ENCODE measurements at regions not wholly inside any gene's neighbourhood (a gene's known extent, or its start where the extent isn't known, plus 50 kb on each side); places are given as distances from the start of the nearest gene placed in this dataset.
"Not testable (repeated sequence)": the region's sequence is repeated elsewhere in the genome, so short reads cannot be mapped to it uniquely, and the experiment has no call there.

DNA sequence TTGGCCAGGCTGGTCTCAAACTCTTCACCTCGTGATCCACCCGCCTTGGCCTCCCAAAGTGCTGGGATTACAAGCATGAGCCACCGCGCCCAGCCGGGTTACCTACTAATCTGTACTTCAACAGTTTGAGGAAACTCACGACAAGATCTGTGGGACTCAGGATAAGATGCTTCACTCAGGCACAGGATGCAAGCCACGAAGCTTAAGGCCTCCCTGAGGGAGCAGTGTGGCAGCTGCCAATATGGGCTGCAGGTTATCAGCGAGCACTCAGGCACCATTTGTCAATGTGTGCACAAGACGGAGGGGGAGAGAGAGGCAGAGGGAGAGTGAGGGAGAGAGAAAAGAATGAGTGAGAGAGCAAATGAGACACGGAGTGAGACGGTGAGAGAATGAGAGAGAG lies 173.6 kb upstream of the RAB6C start:
- H3K27ac Mint-ChIP-seq (ENCODE audit: unreplicated experiment), result no peak overlapping the region
- CTCF ChIA-PET, result no interaction called here

DNA sequence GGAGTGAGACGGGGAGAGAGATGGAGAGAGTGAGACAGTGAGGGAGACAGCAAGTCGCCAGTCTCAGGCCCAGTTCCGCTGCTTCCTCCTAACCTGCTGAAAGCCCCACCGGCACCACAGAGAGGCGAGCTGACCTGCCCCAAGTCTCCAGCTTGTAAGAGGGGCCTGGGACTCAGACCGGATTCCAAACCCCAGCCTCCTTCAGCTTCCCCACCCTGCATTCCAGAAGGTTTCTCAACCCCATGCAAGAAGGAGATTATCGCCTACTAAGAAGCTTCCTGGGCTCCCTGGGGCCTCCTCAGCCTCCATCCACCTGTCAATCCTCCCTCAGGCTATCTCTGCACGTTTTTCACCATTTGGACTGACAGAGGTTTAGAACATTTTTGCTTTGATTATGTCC lies 173.1 kb upstream of the RAB6C start:
- no peaks in the 10 kb centered on the region for H3K36me3 ChIP-seq (ENCODE audit: control insufficient read depth, insufficient read depth, low read length)
- H3K4me1 ChIP-seq, result no peaks in the 10 kb centered on the region
- BruUV-seq (replicated peaks), result no TSS peak
- ChIA-PET POLR2A (no interaction called here), CTCF (no interaction called here)
- DNase-seq, result no peak
- Mint-ChIP-seq H3K27me3 (ENCODE audit: insufficient read depth, unreplicated experiment) (peaks cover 19% of the 10 kb centered on the region), H3K4me1 (ENCODE audit: low read depth, unreplicated experiment) (no peaks in the 10 kb centered on the region), H3K36me3 (ENCODE audit: insufficient read depth, unreplicated experiment) (no peaks in the 10 kb centered on the region), H3K27ac (ENCODE audit: unreplicated experiment) (no peak overlapping the region), H3K9me3 (ENCODE audit: unreplicated experiment) (no peaks in the 10 kb centered on the region), H3K4me3 (ENCODE audit: unreplicated experiment) (no peak overlapping the region)
- intact Hi-C loops (cut with micrococcal nuclease; ENCODE audit: unreplicated experiment), result no loop called here
- TF ChIP-seq, protein P1, sequence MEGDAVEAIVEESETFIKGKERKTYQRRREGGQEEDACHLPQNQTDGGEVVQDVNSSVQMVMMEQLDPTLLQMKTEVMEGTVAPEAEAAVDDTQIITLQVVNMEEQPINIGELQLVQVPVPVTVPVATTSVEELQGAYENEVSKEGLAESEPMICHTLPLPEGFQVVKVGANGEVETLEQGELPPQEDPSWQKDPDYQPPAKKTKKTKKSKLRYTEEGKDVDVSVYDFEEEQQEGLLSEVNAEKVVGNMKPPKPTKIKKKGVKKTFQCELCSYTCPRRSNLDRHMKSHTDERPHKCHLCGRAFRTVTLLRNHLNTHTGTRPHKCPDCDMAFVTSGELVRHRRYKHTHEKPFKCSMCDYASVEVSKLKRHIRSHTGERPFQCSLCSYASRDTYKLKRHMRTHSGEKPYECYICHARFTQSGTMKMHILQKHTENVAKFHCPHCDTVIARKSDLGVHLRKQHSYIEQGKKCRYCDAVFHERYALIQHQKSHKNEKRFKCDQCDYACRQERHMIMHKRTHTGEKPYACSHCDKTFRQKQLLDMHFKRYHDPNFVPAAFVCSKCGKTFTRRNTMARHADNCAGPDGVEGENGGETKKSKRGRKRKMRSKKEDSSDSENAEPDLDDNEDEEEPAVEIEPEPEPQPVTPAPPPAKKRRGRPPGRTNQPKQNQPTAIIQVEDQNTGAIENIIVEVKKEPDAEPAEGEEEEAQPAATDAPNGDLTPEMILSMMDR (IDR thresholded peaks at IDR 0.05; ENCODE audit: insufficient read depth in 1 of 2, low read depth in 1 of 2, low read length in 1 of 2, severe bottlenecking in 1 of 2, unreplicated experiment in 1 of 2), result no peak
- H3K4me3 ChIP-seq (ENCODE audit: low read depth, low read length), result no peak overlapping the region
- no peaks in the 10 kb centered on the region for H3K9me3 ChIP-seq
- no peaks in the 10 kb centered on the region; the same call in 1 of the 2 replicates for H3K27me3 ChIP-seq (replicated peaks; ENCODE audit: control insufficient read depth, insufficient read depth, low read length)

More for the DNA sequence above, 173.6 kb upstream of the RAB6C start:
- Histone ChIP-seq H3K4me3 (ENCODE audit: low read depth, low read length) (no peak overlapping the region), H3K36me3 (ENCODE audit: control insufficient read depth, insufficient read depth, low read length) (no peaks in the 10 kb centered on the region), H3K27me3 (replicated peaks; ENCODE audit: control insufficient read depth, insufficient read depth, low read length) (no peaks in the 10 kb centered on the region), H3K9me3 (no peaks in the 10 kb centered on the region), H3K4me1 (no peaks in the 10 kb centered on the region)
- no TSS peak for BruUV-seq (replicated peaks)
- H3K4me1 Mint-ChIP-seq (ENCODE audit: low read depth, unreplicated experiment), result no peaks in the 10 kb centered on the region
- no peak overlapping the region for H3K4me3 Mint-ChIP-seq (ENCODE audit: unreplicated experiment)
- peaks cover 19% of the 10 kb centered on the region for H3K27me3 Mint-ChIP-seq (ENCODE audit: insufficient read depth, unreplicated experiment)
- POLR2A ChIA-PET, result no interaction called here
- DNase-seq, result no peak
- TF ChIP-seq, protein P1 (IDR thresholded peaks at IDR 0.05; ENCODE audit: insufficient read depth in 1 of 2, low read depth in 1 of 2, low read length in 1 of 2, severe bottlenecking in 1 of 2, unreplicated experiment in 1 of 2), result no peak
- intact Hi-C loops (cut with micrococcal nuclease; ENCODE audit: unreplicated experiment), result no loop called here
- no peaks in the 10 kb centered on the region for H3K9me3 Mint-ChIP-seq (ENCODE audit: unreplicated experiment)
- no peaks in the 10 kb centered on the region for H3K36me3 Mint-ChIP-seq (ENCODE audit: insufficient read depth, unreplicated experiment)

DNA sequence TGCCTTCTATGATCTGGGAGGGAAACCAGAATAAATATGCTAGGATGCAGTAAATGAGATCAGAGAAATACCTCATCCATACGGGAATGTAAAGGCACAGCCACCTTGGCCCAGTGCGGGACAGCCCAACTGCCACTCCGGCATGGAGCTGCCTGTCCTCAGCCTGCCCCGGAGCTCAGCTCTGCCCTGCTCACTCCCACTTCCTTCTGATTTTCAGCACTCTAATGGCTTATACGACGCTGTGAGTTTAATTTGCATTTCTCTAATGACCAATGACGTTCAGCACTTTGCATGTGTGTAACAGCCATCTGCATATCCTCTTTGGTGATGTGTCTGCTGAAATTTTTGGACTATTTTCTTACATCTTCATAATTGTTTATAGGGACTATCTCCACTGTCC lies 172.5 kb upstream of the RAB6C start:
- Mint-ChIP-seq H3K4me3 (ENCODE audit: unreplicated experiment) (no peak overlapping the region), H3K4me1 (ENCODE audit: low read depth, unreplicated experiment) (no peaks in the 10 kb centered on the region), H3K27me3 (ENCODE audit: insufficient read depth, unreplicated experiment) (peaks cover 19% of the 10 kb centered on the region), H3K27ac (ENCODE audit: unreplicated experiment) (no peak overlapping the region), H3K9me3 (ENCODE audit: unreplicated experiment) (no peaks in the 10 kb centered on the region), H3K36me3 (ENCODE audit: insufficient read depth, unreplicated experiment) (no peaks in the 10 kb centered on the region)
- intact Hi-C loops (cut with micrococcal nuclease; ENCODE audit: unreplicated experiment), result no loop called here
- Histone ChIP-seq H3K9me3 (no peaks in the 10 kb centered on the region), H3K4me3 (ENCODE audit: low read depth, low read length) (no peak overlapping the region), H3K4me1 (no peaks in the 10 kb centered on the region), H3K27me3 (replicated peaks; ENCODE audit: control insufficient read depth, insufficient read depth, low read length) (no peaks in the 10 kb centered on the region; the same call in 1 of the 2 replicates), H3K36me3 (ENCODE audit: control insufficient read depth, insufficient read depth, low read length) (no peaks in the 10 kb centered on the region)
- TF ChIP-seq, protein P1 (IDR thresholded peaks at IDR 0.05; ENCODE audit: insufficient read depth in 1 of 2, low read depth in 1 of 2, low read length in 1 of 2, severe bottlenecking in 1 of 2, unreplicated experiment in 1 of 2), result no peak
- BruUV-seq (replicated peaks), result no TSS peak
- no peak for DNase-seq
- ChIA-PET POLR2A (no interaction called here), CTCF (no interaction called here)

DNA sequence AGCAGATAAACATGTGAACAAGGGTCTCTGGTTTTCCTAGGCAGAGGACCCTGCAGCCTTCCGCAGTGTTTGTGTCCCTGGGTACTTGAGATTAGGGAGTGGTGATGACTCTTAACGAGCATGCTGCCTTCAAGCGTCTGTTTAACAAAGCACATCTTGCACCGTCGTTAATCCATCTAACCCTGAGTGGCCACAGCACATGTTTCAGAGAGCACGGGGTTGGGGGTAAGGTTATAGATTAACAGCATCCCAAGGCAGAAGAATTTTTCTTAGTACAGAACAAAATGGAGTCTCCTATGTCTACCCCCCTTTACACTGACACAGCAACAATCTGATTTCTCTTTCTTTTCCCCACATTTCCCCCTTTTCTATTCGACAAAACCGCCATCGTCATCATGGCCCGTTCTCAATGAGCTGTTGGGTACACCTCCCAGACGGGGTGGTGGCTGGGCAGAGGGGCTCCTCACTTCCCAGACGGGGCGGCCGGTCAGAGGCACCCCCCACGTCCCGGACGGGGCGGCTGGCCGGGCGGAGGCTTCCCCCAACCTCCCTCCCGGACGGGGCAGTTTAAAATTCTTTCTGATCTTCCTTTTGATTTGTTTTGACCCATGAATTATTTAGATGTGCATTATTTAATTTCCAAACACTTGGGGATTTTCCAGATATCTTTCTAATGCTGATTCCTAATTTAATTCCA lies 171.7 kb upstream of the RAB6C start:
- BruUV-seq (replicated peaks); H3K9me3 ChIP-seq; H3K27me3 ChIP-seq (replicated peaks; ENCODE audit: control insufficient read depth, insufficient read depth, low read length); H3K36me3 Mint-ChIP-seq (ENCODE audit: insufficient read depth, unreplicated experiment); POLR2A ChIA-PET; H3K9me3 Mint-ChIP-seq (ENCODE audit: unreplicated experiment); H3K4me1 Mint-ChIP-seq (ENCODE audit: low read depth, unreplicated experiment); DNase-seq; H3K36me3 ChIP-seq (ENCODE audit: control insufficient read depth, insufficient read depth, low read length); H3K4me3 ChIP-seq (ENCODE audit: low read depth, low read length); H3K4me1 ChIP-seq; H3K27ac Mint-ChIP-seq (ENCODE audit: unreplicated experiment); H3K4me3 Mint-ChIP-seq (ENCODE audit: unreplicated experiment); CTCF ChIA-PET; intact Hi-C loops (cut with micrococcal nuclease; ENCODE audit: unreplicated experiment): not testable (repeated sequence)
- peaks cover 19% of the 10 kb centered on the region for H3K27me3 Mint-ChIP-seq (ENCODE audit: insufficient read depth, unreplicated experiment)

Data from Caco-2 (cell line).